HG02840 (cell line): ENCODE measurements at regions not wholly inside any gene's neighbourhood (a gene's known extent, or its start where the extent isn't known, plus 50 kb on each side); places are given as distances from the start of the nearest gene placed in this dataset.

ENCODE experiments used
- ATAC-seq: cut with Tn5 transposase; IDR thresholded peaks from one replicate; pipeline ENCODE4 v1.9.1; 2021; ENCODE audit warnings: mild to moderate bottlenecking, moderate library complexity, moderate number of reproducible peaks; ENCODE audit not compliant: unreplicated experiment, low FRiP score

- no peak for ATAC-seq
Measured at GRCh38 chr1:229207916-229208315, 63.0 kb upstream of the RAB4A start.

GRCh38 chr1:229208481-229208880 is 62.4 kb upstream of the RAB4A start:
- ATAC-seq, result no peak

- ATAC-seq, result no peak
Measured at GRCh38 chr1:229209386-229209785, 61.5 kb upstream of the RAB4A start.

GRCh38 chr1:229209816-229210215 is 61.1 kb upstream of the RAB4A start:
- no peak for ATAC-seq

- ATAC-seq, result no peak
Measured at GRCh38 chr1:229210844-229211243, 60.1 kb upstream of the RAB4A start.

- no peak for ATAC-seq
Measured at GRCh38 chr1:229213797-229214196, 57.1 kb upstream of the RAB4A start.

GRCh38 chr1:229217716-229218115 is 53.2 kb upstream of the RAB4A start:
- no peak for ATAC-seq

- no peak for ATAC-seq
Measured at GRCh38 chr1:229218612-229219025, 52.3 kb upstream of the RAB4A start.

GRCh38 chr1:229220163-229220846 is 50.6 kb upstream of the RAB4A start:
- no peak for ATAC-seq

- ATAC-seq, result no peak
Measured at GRCh38 chr1:229221106-229222019, 49.5 kb upstream of the RAB4A start.
